Liver (tissue), 3 donors: ENCODE measurements at regions not wholly inside any gene's neighbourhood (a gene's known extent, or its start where the extent isn't known, plus 50 kb on each side); places are given as distances from the start of the nearest gene placed in this dataset.

Experiments used
- ATF3 ChIP-seq: IDR thresholded peaks from 2 replicates; pipeline ENCODE4 v1.6.1; 2016; ENCODE audit warnings: antibody characterized with exemption
- CTCF ChIP-seq: fragments of 150-350 bp; IDR thresholded peaks from 2 replicates; pipeline ENCODE4 v1.5.1; 2017; ENCODE audit warnings: improper control_type of control experiment, low read depth, low read length; ENCODE audit not compliant: missing input control
- GABPA ChIP-seq, 2 donors: IDR thresholded peaks in 1 of 2; conservative IDR thresholded peaks in 1 of 2; 2 replicates each; pipeline ENCODE4 v1.6.1; 2016; ENCODE audit warnings: antibody characterized with exemption in 2 of 2, mild to moderate bottlenecking in 1 of 2, moderate library complexity in 1 of 2
- MAX ChIP-seq: IDR thresholded peaks from 2 replicates; pipeline ENCODE4 v1.6.1; 2016; ENCODE audit warnings: antibody characterized with exemption
- RAD21 ChIP-seq, 2 donors: IDR thresholded peaks; 2 replicates each; pipeline ENCODE4 v1.6.1; 2016; ENCODE audit warnings: antibody characterized with exemption in 2 of 2, mild to moderate bottlenecking in 2 of 2
- SP1 ChIP-seq: IDR thresholded peaks from 2 replicates; pipeline ENCODE4 v1.6.1; 2018; ENCODE audit warnings: antibody characterized with exemption, mild to moderate bottlenecking
- TAF1 ChIP-seq: conservative IDR thresholded peaks from 2 replicates; pipeline ENCODE4 v1.6.1; 2016; ENCODE audit warnings: antibody characterized with exemption, mild to moderate bottlenecking
- ZBTB33 ChIP-seq: IDR thresholded peaks from 2 replicates; pipeline ENCODE4 v1.6.1; 2016; ENCODE audit warnings: antibody characterized with exemption
- donor health status: healthy.
- donor health status: healthy.

GRCh38 chr4:62526671-62527070 is 1326.5 kb downstream of the ADGRL3 start:
- TF ChIP-seq SP1 (no peak), CTCF (no peak), ATF3 (no peak), MAX (no peak), GABPA (IDR thresholded peaks at IDR 0.05 in 1 of 2, conservative IDR thresholded peaks at IDR 0.05 in 1 of 2) (no peak), RAD21 (IDR thresholded peaks at IDR 0.05) (no peak), TAF1 (no peak), ZBTB33 (no peak)
